ENCODE measurements at regions not wholly inside any gene's neighbourhood (a gene's known extent, or its start where the extent isn't known, plus 50 kb on each side); places are given as distances from the start of the nearest gene placed in this dataset.
"Not testable (repeated sequence)": the region's sequence is repeated elsewhere in the genome, so short reads cannot be mapped to it uniquely, and the experiment has no call there.

DNA sequence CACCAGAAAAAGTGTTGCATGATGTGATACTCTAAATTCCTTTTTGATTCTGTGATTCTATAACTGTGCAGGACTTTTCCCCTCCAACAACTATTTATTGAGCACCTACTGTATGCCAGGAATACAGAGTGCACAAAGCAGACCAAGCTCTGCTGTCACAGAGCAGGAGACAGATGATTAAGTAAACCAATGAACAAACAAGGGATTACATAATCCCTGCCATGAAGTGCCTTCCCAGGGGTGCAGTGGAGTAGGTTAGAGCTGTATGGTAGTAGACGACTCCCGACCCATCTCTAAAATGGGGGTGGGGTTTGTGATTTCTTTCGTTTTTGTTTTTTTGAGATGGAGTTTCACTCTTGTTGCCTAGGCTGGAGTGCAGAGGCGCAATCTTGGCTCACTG is 213.9 kb downstream of the TBX5 start:
- DNase-seq, result no peak

DNA sequence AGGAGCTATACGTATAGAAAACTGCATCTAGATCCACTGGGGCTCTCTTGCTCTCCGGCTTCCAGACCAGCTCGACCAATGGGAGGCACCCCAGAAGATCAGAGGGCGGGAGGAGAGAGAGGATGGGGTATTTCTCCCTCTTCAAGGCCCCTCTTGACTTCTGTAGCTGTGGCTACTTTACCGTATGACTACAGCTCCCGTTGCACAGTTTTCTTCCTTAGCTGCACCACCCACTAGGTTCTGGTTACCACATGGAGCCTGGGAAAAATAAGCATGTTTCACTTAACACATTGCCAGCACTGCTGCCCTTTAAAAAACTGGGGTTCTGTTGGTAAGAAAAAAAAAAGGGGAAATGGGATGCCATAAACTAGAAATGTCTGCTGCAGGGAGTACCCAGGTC is 214.4 kb downstream of the TBX5 start:
- DNase-seq, result no peak

DNA sequence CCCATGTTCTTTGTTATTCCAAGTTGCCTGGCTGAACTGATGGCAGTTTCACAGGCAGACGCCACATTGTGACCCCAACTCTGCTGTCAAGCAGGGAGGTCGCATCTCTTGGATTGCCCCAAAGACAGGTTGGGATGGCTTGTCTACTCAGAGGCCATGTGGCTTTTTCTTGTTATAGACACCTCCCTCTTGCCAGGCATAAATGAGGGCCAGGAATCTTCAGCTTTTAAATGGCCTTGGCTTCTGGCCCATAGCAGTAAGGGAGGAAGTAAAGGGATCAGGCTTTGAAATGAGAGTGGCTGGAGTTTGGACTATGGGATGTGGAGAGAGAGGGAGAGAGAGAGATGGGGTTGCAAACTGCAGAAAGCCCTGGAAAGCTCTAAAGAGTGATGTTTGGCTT is 215.0 kb downstream of the TBX5 start:
- DNase-seq, result no peak

DNA sequence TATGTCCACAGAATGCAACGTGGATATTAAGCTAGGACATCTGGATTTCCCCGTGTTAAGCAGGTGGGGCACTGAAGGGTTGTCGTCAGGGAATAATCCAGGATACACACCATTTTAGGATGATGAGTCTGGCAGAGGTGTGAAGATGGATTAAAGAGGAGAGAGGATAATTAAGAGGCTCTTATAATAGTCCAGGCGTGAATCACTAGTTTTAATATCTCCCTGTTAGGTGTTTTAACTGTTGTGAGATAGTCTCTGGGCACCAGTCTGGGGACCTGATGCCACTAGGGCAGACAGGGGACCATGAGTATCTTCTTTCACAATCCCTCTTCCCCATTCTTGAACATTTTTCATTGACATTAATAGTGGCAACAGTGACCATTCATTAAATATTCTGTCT is 216.7 kb downstream of the TBX5 start:
- DNase-seq, result no peak

DNA sequence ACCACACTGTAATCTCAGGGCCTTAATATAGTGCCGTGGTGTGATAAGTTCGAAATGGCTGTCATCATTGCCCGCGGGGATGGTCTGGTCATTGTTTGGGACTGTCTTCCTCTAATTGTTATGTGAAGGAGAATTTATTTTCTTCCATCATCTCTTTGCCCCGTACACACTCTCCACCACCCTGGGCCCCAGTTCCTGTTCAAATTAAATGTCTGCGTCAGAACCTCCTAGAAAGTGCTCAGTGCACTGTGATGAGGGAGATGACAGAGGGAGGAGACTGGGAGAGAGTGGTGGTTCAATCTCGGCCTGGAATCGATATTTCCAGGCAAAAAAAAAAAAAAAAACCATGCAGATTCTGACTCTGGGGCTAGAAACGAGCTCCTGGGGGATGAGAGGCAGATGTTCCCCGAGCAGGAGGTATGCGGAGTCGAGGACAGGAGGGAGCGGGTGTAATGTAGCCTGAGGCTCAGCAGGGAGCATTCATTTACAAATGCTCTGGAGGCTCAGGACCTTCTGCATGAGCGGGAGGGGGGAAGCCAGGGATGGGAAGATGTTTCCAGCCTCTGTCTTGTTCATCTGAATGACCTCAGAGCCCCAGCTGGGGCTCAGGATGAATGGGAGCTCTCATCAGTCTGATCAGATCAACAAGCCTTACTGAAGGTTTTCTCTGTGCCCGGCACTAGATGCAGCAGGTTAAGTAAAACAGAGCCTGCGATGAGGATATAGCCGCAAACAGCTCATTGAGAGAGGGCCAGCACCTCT is 219.5 kb downstream of the TBX5 start:
- DNase-seq, result no peak

DNA sequence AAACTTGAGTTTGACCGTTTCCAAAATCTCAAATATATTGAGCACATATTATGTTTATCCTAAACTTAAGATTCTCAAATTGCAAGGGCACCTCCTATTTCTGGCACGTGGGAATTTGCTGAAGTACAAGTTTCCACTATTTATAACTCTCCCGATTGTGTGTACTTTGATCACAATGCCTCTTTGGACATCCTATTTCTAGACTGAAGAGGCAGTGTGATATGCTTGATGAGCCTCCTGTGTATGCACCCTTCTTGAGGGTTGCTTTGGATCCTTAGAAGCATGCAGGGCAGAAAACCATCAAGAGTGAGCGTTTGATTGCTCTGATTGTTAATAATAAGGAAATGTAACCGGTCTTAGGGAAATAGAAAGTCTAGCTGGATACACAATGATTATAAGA is 218.9 kb upstream of the RBM19 start:
- no peak for DNase-seq

DNA sequence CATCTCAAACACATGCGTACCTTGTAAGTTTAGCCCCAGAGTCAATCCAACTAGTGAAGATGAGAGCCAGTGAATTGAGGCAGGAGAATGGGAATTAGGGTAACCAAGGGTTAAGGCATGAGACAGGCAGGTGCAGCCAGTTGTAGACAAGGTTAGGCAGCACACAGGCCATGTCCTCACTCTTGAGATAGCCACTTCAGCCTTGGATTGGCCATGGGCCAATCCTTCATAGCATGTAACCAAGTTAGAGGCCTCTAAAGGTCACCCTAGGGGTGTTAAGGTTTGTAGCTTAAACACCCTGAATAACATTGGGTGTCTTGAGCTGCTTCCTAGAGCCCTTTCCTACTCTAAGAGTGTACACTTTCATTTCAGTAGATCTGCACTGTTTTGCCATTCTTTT is 208.2 kb upstream of the RBM19 start:
- DNase-seq, result no peak

DNA sequence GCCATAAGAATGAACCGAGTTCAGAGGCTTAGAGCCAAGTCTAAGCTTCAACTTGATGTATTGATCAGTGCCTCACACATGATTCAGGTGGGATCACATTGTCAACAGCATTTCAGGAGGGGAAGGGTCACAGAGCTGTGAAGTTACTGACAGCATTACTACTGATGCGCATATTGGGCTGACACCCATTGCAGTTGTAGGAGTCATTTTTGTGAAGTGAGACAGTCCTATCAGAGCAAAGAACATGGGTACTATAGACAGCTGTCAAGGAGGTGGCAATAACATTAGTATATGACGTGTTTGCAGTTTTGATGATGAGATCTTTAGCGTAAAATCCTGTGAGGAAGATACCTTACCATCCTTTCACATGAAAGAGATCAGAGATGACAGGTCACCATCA is 206.0 kb upstream of the RBM19 start:
- DNase-seq, result no peak

DNA sequence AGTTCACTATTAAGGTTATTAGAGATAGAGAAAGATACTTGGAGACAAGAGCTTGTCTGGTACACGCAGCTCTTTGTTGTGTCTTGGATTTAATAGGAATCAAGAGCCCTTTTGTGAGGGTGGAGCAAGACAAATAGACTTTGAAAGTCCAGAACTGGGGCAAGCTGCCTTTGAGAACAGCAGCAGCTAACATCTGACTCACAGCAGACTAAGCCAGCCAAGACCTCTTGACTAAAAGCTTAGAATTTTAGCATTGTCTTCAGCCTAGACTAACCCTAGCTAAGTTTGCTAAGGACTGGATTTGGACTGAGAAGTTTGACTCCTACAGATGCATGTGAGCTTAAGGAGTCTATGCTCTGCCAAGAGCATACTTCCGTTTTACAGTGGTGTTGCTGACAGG is 201.9 kb upstream of the RBM19 start:
- DNase-seq, result no peak

DNA sequence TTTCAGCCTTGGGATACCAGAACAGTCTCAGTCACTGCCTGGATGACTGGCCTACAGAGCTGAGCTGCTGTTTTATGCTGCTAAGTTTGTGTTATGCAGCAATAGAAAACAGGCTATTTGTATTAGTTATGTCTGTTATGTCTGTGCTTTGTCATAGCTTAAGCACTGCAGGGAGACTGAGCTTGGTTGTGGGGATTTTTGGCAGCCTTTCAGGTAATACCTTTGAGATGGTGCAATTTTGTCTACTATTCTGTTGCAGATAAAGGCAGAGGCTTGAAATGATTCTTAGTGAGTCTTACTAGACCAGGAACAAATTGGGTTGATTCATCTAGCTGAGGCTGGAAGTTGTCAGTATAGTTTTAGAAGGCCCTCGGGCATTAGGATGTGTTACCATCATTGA is 201.3 kb upstream of the RBM19 start:
- no peak for DNase-seq

DNA sequence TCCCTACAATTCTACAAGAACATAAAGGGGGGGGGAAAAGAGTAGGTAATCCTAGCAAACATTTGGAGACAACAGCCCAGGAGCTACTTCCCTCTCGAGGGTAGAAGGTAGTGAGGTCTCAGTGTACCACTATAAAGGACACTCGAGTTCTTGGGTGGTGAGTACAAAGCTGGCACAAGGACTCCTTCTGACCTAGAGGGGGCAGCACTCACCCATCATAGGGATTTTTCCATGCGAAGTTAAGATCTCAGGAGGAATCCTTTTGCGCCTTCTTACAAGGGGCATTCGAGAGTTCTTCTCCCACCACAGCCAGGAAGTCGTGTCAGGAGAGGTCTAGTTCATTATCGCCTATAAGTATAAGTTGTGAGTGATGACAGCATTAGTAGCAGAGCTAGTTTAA is 200.2 kb upstream of the RBM19 start:
- peak; percentile 13 for DNase-seq

DNA sequence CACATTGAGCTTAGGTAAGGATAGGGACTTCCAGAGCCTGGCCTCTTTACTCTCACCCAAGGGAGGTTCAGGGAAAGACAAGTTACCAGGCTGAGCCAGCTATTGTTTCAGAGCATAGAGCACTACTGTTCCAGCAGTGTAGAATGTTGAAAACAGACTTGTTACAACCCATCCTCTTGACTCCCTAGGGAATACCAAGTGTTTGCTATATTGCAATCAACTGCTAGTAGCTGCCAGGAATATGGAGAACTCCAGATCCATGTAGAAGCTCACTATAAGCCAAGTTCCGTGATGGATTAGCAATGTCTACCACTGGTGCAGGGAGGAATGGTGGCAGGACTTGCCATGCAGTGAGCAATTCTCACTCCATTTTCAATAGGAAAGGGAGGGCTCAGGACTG is 199.8 kb upstream of the RBM19 start:
- DNase-seq, result no peak

DNA sequence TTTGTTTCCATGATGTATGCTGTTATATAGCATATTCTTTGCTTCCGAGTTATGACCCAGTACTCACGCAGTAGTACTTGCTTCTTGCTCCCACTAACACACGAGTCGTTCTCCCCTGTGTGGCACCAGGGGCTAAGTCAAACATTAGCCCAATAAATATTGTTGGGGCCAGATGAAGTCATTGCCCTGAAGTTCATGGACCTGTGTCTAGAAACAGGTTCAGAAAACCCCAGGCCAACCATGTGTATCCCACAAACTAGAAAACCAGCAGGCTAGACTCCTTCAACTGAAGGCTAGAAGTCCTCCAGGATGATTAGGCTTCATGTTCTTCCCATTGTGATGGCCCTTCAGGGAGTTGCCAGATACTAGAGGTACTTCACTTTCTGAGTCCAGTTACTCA is 198.2 kb upstream of the RBM19 start:
- DNase-seq, result no peak

DNA sequence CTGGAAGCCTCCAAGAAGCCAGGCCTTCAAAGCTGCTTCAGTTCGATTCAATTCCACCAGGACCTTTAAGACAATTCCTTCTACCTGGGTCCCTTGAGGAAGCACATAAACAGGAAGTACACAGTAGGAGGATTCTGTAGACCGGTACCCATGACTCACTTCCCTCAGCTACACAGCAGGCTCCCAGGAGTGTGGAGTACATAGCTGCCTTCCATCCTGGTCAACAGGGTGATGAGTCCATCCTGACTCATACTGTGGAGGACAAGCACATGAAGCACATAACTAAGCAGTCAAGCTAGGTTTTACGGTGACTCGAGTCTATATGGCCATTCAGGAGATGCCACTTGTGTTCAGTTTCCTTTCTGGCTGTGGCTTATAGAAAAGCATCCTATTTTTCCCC is 197.6 kb upstream of the RBM19 start:
- no peak for DNase-seq

DNA sequence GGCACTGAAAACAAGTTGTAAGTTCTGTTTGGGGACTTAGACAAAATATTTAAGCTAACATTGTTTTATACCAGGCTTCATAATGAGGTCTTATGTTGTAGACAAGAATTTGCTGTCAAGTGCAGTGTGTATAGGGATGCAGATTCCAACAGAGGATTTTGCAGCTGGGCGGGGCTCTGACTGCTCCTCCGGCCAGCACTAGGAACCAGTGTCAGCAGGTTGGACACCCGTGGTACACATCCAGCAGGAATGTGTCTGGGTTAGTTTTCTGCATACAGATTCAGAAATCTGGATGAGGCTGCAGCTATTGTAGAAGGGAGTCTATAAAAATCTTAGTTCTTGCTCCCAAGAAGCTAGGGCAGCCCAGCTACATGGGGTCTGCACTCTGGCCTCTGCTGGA is 194.3 kb upstream of the RBM19 start:
- DNase-seq, result no peak

DNA sequence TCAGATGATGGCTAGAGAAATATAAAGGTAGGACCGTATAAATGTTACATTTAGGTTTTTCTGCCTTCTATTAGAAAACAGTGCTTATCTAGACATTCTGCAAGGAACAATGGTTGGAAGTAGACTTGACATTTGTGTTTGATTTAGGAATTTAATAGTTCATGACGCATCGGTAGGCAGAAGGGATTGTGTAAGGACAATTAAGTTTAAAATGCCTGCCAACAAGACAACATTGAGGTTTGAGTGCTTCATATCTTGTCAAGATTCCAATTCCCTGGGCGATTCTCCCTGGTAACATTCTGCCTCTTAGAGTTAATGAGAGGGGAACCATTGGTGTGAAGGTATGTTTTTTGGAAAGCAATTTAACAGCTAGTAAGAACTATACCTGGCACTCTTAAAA is 186.8 kb upstream of the RBM19 start:
- no peak for DNase-seq

DNA sequence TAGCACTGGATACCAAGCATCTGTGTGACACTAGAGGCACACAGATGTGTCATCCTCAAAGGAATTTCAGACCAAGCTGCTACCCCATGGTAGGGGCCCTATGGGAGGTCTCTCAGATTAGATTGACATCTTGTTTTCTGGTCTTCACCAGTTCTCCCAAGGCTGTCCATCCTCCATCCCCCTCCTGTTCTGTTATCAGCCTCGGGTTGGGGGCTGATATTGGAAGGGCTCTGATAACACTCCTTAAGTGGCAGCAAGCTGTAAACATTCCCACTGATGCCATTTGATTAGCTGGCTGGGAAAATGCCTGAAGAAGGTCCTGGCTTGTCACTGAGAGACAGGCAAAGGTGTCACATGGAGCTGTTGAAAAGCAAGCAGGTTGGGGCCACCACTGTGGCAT is 185.9 kb upstream of the RBM19 start:
- DNase-seq, result no peak

DNA sequence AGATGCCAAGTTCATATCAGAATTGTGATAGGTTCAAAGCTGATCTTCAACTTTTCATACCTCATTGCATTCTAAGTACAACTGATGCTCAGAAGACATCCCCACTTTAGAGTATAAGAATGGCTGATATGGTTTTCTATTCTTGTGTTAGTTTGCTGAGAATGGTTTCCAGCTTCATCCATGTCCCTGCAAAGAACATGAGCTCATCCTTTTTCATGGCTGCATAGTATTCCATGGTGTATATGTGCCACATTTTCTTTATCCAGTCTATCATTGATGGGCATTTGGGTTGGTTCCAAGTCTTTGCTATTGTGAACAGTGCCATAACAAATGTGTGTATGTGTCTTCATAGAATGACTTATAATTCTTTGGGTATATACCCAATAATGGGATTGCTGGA is 184.5 kb upstream of the RBM19 start:
- not testable (repeated sequence) for DNase-seq

DNA sequence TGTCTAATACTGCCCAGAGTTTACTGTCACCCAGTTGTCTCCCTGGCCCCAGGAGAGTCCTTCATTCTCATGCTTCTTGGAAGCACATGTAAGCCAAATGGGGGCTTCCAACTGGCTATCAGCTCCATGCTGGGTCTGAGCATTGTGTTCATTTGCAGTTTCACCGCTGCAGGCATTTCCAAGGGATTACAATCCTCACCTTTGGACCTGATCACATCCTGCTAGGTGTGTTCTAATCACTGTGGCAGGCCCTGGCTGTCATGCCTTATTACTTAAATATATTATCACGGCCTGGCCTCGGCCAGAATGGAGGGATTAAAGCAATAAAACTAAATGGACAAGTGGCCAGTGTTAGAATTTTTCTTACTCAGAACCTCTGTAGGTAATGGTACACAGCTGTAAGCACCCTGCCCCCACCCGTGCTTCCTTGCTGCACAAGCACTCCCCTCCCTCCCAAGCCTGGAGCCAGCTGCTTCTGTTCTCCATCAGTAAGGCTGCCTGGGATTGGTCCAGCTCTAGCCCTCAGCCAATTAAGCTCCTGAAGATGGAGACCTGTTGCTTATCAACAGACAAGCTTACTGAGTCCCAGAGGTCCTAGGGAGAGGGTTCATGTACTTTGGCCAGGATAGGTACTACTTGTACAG is 175.9 kb upstream of the RBM19 start:
- DNase-seq, result no peak

DNA sequence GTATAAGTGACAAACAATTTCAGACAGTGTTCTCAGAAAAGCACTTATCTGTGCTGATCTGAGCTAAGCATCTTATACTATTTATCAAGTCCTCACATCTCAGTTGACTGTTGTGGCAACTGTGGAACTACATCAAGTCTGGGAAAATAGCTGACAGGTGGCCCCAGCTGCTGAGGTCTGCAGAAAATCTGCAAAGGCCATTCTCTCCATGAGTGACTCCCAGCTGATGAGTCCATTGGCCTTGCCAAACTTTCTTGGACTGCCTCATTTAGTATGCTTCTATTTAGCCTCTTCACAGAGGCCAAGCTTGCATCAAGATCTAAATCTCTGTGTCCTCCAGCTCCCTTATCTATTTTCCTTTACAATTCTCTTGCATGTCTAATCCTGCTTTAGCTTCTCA is 174.5 kb upstream of the RBM19 start:
- no peak for DNase-seq

DNA sequence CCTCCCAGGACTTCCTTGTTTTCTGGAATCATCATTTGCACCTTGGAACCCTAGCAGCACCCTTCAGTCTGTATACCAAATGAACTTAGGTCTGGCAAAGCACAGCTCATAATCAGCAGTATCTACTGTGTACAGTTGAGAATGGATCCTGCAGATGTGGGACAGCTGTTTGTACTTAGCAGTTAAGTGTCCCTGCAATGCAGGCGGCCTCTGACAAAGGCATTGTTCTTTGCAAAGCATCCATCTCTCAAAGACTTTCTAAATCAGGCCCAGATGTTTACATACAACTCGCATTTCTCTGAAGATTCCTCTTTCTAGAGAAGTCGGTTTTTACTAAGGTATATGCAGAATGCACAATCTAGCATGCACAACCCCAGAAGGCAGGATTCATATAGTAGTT is 170.5 kb upstream of the RBM19 start:
- DNase-seq, result no peak

DNA sequence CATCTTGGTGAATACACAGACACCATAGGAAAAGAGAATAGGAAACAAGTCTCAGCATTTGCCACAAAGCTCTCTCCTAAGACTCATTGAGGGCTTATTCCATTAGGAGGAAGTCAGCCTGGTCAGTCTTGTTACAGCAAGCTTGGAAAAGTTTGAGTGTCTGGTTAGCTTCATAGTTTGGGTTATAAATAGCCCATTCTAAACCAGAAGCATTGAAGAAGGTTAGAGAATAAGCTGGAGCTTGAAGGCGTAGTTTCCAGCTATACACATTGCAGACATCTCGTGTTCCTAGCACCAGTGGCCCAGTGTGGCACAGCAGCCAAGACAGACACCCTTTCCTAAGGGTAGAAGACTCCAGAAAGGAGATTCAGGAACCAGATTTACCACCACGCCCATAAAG is 168.8 kb upstream of the RBM19 start:
- DNase-seq, result no peak

DNA sequence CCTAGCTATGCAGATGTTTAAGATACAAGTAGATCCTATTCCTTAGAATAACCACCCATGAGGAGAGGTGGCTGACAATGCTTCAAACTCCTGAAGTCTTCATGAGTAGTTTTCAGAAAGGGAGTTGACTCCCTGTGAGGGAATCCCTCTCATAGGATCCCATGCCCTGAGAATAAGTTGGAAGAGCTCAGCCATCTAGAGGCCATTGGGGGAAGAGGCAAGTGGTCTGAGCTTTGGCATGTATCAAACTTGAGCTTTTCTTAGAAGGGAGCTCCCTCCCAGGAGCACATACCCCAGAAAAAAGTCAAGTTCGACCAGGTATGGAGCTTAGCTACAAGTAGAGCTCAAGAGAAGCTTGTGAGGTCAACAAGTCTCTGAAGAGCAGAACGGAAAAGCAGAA is 165.7 kb upstream of the RBM19 start:
- DNase-seq, result no peak

DNA sequence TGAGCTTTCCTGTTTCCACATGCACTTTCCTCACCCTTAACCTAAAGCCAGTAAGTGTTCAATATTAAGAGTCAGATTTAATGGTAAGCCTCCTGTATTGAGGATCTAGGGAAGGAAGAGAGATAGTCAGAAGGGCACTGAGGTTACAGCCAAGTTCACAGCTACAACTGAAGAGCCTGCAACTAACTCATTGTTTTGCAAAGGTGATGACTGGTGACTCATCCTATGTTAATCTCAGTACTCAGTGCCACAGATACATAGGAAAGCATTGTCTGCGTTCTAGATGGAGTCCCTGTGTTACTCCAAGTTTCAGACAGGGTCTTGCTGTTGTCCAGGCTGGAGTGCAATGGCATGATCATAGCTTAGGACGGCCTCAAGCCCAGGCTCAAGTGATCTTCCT is 157.0 kb upstream of the RBM19 start:
- no peak for DNase-seq

DNA sequence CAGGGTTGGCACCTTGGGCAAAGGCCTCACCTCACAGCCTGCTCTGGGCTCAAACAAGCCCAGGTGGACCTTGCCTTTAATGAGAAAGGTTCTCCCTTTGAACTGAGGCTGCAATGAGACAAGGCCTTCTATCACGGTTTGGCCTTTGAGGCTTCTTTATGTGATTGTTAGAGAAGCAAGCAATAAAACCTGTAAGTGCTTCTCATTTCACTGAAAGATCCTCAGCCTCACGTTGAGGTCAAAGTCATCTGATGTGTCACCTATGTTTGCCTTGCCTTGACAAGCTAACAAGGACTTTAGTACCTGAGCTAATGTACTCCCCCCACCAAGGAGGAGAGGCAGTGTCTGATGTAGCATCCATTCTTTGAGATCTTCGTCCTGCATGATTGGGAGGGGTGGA is 155.9 kb upstream of the RBM19 start:
- DNase-seq, result no peak

Data from NCI-H748 treated with DMSO at 0.1 percent for 48 hours (cell line).